ENCODE measurements at regions not wholly inside any gene's neighbourhood (a gene's known extent, or its start where the extent isn't known, plus 50 kb on each side); places are given as distances from the start of the nearest gene placed in this dataset.
A peak's percentile ranks its signal among the peaks of the same experiment; 100 is the strongest.

DNA sequence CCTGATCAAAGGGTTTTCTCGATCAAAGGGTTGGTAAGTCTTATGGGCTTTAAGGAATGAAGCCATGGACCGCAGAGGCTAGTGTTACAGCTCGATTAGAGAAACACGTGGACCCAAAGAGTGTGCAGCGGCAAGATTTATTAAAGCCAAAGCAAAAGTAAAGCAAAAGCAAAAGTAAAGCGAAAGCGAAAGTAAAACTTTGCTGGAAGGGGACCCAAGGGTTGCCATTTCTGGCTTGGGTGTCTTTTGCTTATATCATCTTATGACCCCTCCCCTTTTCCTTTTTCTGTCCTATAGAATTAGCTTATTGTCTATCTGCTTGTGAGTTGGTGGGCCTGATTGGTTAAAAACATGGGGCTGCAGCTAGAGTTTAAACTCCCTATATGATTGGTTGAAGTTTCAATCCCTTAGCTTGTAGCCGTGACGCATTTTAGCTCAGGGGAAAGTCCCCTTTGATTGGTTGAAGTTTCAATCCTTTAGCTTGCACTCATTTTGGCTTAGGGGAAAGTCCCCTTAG, 957.0 kb downstream of the AMY1C start:
- CTCF ChIA-PET = no interaction called here
- POLR2A ChIA-PET (ENCODE audit: unreplicated experiment) = no interaction called here
- peaks cover 4% of the 10 kb centered on the region; the same call in 1 of the 2 replicates for H3K9me2 ChIP-seq (ENCODE audit: insufficient read depth)
- TF ChIP-seq EZH2 (IDR thresholded peaks at IDR 0.05; ENCODE audit: low read depth) = no peak
- TF ChIP-seq, protein P1, sequence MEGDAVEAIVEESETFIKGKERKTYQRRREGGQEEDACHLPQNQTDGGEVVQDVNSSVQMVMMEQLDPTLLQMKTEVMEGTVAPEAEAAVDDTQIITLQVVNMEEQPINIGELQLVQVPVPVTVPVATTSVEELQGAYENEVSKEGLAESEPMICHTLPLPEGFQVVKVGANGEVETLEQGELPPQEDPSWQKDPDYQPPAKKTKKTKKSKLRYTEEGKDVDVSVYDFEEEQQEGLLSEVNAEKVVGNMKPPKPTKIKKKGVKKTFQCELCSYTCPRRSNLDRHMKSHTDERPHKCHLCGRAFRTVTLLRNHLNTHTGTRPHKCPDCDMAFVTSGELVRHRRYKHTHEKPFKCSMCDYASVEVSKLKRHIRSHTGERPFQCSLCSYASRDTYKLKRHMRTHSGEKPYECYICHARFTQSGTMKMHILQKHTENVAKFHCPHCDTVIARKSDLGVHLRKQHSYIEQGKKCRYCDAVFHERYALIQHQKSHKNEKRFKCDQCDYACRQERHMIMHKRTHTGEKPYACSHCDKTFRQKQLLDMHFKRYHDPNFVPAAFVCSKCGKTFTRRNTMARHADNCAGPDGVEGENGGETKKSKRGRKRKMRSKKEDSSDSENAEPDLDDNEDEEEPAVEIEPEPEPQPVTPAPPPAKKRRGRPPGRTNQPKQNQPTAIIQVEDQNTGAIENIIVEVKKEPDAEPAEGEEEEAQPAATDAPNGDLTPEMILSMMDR (conservative IDR thresholded peaks at IDR 0.05) = no peak
- no TSS peak for BruUV-seq (replicated peaks)
- DNase-seq = peak in 1 of 2 experiments; percentile 0
- no peak overlapping the region for H3K27ac ChIP-seq
- peak overlapping the region; percentile 51 for H3K4me3 ChIP-seq
- no peaks in the 10 kb centered on the region for H3K9me3 ChIP-seq (ENCODE audit: insufficient read depth, low read depth)
- no peaks in the 10 kb centered on the region for H4K20me1 ChIP-seq (ENCODE audit: insufficient read depth)
- H3K4me2 ChIP-seq = peak overlapping the region; percentile 65
- peak overlapping the region; percentile 88 for H2AFZ ChIP-seq
- H3K36me3 ChIP-seq (ENCODE audit: low read depth) = no peaks in the 10 kb centered on the region
- H3K27me3 ChIP-seq (ENCODE audit: insufficient read depth, low read depth) = no peaks in the 10 kb centered on the region
- intact Hi-C loops (cut with micrococcal nuclease; ENCODE audit: unreplicated experiment) = no loop called here
- no peaks in the 10 kb centered on the region for H3K4me1 ChIP-seq (replicated peaks; ENCODE audit: insufficient read depth)
- H3K79me2 ChIP-seq (ENCODE audit: low read depth) = no peaks in the 10 kb centered on the region
- H3F3A ChIP-seq (ENCODE audit: insufficient read depth, low read depth) = no peaks in the 10 kb centered on the region

DNA sequence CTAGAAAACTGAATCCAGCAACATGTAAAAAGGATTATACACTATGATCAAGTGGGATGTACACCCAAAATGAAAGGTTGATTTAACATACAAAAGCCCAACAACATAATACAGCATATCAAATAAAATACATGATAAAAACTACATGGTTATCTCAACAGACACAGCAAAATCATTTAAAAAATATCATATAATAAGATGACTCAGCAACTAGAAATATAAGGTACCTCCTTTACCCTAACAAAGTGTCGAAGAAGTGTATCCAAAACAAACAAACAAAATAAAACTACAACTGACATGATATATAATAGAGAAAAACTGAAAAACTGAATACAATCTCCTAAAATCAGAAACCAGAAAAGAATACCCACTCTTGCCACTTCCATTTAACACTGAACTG, 969.1 kb downstream of the AMY1C start:
- H2AFZ ChIP-seq = no peak overlapping the region
- intact Hi-C loops (cut with micrococcal nuclease; ENCODE audit: unreplicated experiment) = no loop called here
- no peaks in the 10 kb centered on the region for H3K36me3 ChIP-seq (ENCODE audit: low read depth)
- CTCF ChIA-PET = no interaction called here
- no peaks in the 10 kb centered on the region for H3K79me2 ChIP-seq (ENCODE audit: low read depth)
- no peaks in the 10 kb centered on the region for H3K9me2 ChIP-seq (ENCODE audit: insufficient read depth)
- no TSS peak for BruUV-seq (replicated peaks)
- H3K4me2 ChIP-seq = no peak overlapping the region
- H3K4me1 ChIP-seq (replicated peaks; ENCODE audit: insufficient read depth) = no peaks in the 10 kb centered on the region; the same call in 1 of the 2 replicates
- H3F3A ChIP-seq (ENCODE audit: insufficient read depth, low read depth) = no peaks in the 10 kb centered on the region
- POLR2A ChIA-PET (ENCODE audit: unreplicated experiment) = no interaction called here
- TF ChIP-seq, protein P1 (conservative IDR thresholded peaks at IDR 0.05) = no peak
- TF ChIP-seq EZH2 (IDR thresholded peaks at IDR 0.05; ENCODE audit: low read depth) = no peak
- no peaks in the 10 kb centered on the region for H3K27me3 ChIP-seq (ENCODE audit: insufficient read depth, low read depth)
- no peak overlapping the region for H3K4me3 ChIP-seq
- no peak overlapping the region for H3K27ac ChIP-seq
- DNase-seq = no peak
- no peaks in the 10 kb centered on the region for H4K20me1 ChIP-seq (ENCODE audit: insufficient read depth)
- H3K9me3 ChIP-seq (ENCODE audit: insufficient read depth, low read depth) = no peaks in the 10 kb centered on the region

DNA sequence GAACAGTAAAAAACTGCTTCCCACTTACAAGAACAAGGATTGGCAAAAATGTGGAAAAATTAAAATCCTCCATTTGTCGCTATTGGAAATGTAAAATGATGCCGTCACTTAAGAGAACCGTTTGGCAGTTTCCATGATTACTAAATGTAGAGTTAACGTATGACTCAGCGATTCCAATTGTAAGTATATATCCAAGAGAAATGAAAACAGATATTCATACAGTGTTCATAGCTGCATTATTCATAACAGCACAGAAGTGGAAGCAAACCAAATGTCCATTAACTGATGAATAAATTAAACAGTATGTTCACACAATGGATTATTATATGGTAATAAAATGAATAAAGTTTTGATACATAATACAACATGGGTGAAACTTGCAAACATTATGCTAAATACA, 971.0 kb downstream of the AMY1C start:
- no peaks in the 10 kb centered on the region for H3K9me2 ChIP-seq (ENCODE audit: insufficient read depth)
- TF ChIP-seq, protein P1 (conservative IDR thresholded peaks at IDR 0.05) = no peak
- TF ChIP-seq EZH2 (IDR thresholded peaks at IDR 0.05; ENCODE audit: low read depth) = no peak
- BruUV-seq (replicated peaks) = no TSS peak
- no peaks in the 10 kb centered on the region for H3K27me3 ChIP-seq (ENCODE audit: insufficient read depth, low read depth)
- H3F3A ChIP-seq (ENCODE audit: insufficient read depth, low read depth) = no peaks in the 10 kb centered on the region
- H3K79me2 ChIP-seq (ENCODE audit: low read depth) = no peaks in the 10 kb centered on the region
- H3K4me2 ChIP-seq = no peak overlapping the region
- H2AFZ ChIP-seq = no peak overlapping the region
- H3K36me3 ChIP-seq (ENCODE audit: low read depth) = no peaks in the 10 kb centered on the region
- H3K9me3 ChIP-seq (ENCODE audit: insufficient read depth, low read depth) = no peaks in the 10 kb centered on the region
- ChIA-PET POLR2A (ENCODE audit: unreplicated experiment) (no interaction called here), CTCF (no interaction called here)
- DNase-seq = no peak
- H4K20me1 ChIP-seq (ENCODE audit: insufficient read depth) = no peaks in the 10 kb centered on the region
- intact Hi-C loops (cut with micrococcal nuclease; ENCODE audit: unreplicated experiment) = no loop called here
- no peak overlapping the region for H3K27ac ChIP-seq
- no peak overlapping the region for H3K4me3 ChIP-seq
- no peaks in the 10 kb centered on the region for H3K4me1 ChIP-seq (replicated peaks; ENCODE audit: insufficient read depth)

All from PC-9 (cell line).